Central memory CD8-positive, alpha-beta T cell (primary cell): ENCODE measurements at regions not wholly inside any gene's neighbourhood (a gene's known extent, or its start where the extent isn't known, plus 50 kb on each side); places are given as distances from the start of the nearest gene placed in this dataset.
"Not testable (repeated sequence)": the region's sequence is repeated elsewhere in the genome, so short reads cannot be mapped to it uniquely, and the experiment has no call there.

Experiments
- ATAC-seq: fragments of 150-1000 bp; cut with Tn5 transposase; replicated peaks from 2 replicates; pipeline ENCODE4 v1.10.0; 2022; ENCODE audit warnings: mild to moderate bottlenecking, moderate FRiP score, moderate number of reproducible peaks; ENCODE audit not compliant: poor library complexity, severe bottlenecking; ENCODE audit errors: extremely low read depth
- DNase-seq, 2 donors: peaks; one replicate each; pipeline ENCODE4 v3.0.0; 2021; ENCODE audit warnings: low spot score in 2 of 2
- H3K27ac Mint-ChIP-seq: one replicate; pipeline ENCODE4 v1.8.0; 2022; ENCODE audit warnings: low read depth, mild to moderate bottlenecking, moderate library complexity, mixed read lengths
- H3K27me3 Mint-ChIP-seq: one replicate; pipeline ENCODE4 v1.8.0; 2022; ENCODE audit warnings: mixed read lengths
- H3K36me3 Mint-ChIP-seq: one replicate; pipeline ENCODE4 v1.8.0; 2022; ENCODE audit warnings: mild to moderate bottlenecking, moderate library complexity, mixed read lengths; ENCODE audit not compliant: insufficient read depth
- H3K4me1 Mint-ChIP-seq: one replicate; pipeline ENCODE4 v1.8.0; 2022; ENCODE audit warnings: mixed read lengths
- H3K4me3 Mint-ChIP-seq: one replicate; pipeline ENCODE4 v1.8.0; 2022; ENCODE audit warnings: mild to moderate bottlenecking, moderate library complexity, mixed read lengths
- H3K9me3 Mint-ChIP-seq: one replicate; pipeline ENCODE4 v1.8.0; 2022; ENCODE audit warnings: mixed read lengths

DNA sequence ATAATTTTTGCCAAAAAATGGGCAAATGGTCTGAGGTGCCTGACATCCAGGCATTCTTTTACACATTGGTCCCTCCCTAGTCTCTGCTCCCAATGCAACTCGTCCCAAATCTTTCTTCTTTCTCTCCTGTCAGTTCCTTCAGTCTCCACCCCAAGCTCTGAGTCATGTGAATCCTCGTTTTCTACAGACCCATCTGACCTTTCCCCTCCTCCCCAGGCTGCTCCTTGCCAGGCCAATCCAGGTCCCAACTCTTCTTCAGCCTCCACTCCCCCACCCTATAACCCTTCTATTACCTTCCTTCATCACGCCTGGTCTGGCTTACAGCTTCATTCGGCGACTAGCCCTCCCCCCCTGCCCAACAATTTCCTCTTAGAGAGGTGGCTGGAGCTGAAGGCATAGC is 55.3 kb downstream of the BBS10 start:
- not testable (repeated sequence) for H3K27ac Mint-ChIP-seq, H3K9me3 Mint-ChIP-seq, H3K4me1 Mint-ChIP-seq, DNase-seq, H3K36me3 Mint-ChIP-seq, ATAC-seq, H3K4me3 Mint-ChIP-seq
- peaks cover 14% of the 10 kb centered on the region for H3K27me3 Mint-ChIP-seq

DNA sequence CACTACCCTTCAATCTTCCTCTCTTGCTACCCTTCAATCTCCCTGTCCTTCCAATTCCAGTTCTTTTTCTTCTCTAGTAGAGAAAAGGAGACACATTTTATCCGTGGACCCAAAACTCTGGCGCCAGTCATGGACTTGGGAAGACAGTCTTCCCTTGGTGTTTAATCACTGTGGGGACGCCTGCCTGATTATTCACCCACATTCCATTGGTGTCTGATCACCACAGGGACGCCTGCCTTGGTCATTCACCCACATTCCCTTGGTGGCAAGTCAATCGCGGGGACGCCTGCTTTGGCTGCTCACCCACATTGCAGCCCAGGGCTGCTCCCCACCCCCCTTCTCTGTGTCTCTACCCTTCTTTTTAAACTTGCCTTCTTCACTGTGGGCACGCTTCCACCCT is 55.9 kb downstream of the BBS10 start:
- peaks cover 14% of the 10 kb centered on the region for H3K27me3 Mint-ChIP-seq
- not testable (repeated sequence) for H3K36me3 Mint-ChIP-seq, H3K4me1 Mint-ChIP-seq, DNase-seq, ATAC-seq, H3K9me3 Mint-ChIP-seq, H3K27ac Mint-ChIP-seq, H3K4me3 Mint-ChIP-seq

DNA sequence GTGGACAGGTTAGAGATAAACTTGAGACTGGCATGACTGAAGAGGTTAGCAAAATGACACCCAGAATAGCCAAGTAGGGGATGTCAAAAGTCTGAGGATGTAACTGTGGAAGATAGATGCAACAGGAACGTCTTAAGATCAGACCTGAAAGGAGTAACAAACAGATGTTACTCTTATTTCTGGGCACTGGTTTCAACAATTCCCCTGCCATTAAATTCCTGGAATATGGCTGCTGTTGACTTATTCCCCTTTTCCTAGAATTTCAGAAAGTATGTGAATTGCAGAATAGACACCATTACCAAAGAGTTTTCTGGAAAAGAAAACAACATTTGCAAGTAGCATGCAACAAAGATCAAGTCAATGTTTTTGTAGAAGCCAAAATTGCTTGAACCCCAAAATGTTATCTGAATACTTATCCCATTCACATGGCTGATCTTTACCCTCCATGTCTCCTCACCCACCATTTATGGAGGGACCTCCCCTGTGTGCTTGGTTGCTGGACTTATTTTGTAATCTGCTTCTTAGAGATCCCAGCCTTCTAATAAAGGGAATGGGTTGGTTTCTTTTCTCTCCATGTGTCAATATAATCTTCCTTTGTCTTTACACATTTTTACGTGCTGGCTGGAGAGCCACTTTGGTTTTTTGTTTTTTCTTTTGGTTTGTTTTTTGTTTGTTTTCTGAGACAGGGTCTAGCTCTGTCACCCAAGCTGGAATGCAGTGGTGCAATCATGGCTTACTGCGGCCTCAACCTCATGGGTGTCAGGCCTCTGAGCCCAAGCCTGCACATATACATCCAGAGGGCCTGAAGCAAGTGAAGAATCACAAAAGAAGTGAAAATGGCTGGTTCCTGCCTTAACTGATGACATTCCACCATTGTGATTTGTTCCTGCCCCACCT is 57.0 kb downstream of the BBS10 start:
- peaks cover 14% of the 10 kb centered on the region for H3K27me3 Mint-ChIP-seq
- ATAC-seq, result no peak
- DNase-seq, result no peak
- H3K36me3 Mint-ChIP-seq, result no peaks in the 10 kb centered on the region
- H3K4me1 Mint-ChIP-seq, result no peaks in the 10 kb centered on the region
- H3K4me3 Mint-ChIP-seq, result no peak overlapping the region
- no peak overlapping the region for H3K27ac Mint-ChIP-seq
- H3K9me3 Mint-ChIP-seq, result peaks cover 6% of the 10 kb centered on the region

DNA sequence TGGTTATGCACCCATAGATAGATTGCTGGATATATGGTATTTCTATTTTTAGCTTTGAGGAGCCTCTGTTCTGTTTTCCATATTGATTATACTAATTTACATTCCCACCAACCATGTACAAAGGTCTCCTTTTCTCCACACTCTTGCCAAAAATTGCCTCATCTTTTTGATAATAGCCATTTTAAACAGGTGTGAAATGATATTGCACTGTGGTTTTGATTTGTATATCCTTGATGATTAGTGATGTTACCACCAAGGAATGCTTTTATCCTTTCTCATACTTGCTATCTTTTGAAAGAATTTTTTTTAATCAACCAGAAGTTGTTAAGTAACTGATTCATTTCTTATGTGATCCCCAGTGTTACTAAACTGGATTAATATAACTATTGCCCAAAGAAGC is 60.0 kb downstream of the BBS10 start:
- H3K4me3 Mint-ChIP-seq, result no peak overlapping the region

DNA sequence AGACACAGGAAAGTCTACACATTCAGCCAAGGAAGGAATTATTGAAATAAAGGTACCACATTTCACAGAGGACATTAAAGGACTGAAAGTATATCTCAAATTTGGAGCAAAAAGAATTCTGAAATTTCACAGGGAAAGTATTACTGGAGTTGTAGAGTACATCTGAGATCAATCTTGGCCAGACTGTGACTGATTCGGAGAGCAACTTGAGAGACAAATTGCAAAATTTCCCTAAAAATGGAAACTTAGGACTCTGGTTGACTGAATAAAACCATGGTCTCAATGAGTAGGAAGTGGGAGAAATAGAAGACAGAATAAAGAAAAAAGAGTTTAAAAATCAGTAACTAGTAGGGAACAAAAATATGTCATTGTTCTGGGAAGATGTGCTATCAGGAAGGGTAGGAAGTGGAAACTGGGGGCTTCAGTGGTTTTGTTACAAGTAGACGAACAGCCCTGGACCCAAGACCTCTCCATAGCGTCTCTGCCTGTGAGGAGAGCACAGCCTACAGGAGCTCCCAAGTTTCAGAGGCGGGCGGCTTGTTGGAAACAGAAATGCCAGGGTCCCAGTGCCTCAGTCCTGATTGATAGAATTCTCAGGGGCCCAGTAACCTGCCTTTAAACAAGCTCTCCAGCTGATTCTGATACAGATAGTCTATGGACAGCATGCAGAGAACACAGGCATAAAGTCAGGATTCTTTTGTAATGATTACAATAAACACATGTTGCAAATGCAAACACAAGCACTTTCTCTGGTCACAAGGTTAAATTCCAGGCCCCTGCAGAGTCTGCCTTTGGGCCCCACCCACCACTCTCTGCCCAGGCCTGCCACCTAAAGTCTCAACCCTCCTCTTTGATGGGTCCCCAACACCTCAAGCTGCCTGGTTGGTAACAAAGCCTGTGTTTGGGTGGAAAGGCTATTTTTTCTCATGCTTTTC is 63.1 kb downstream of the BBS10 start:
- Mint-ChIP-seq H3K4me1 (no peaks in the 10 kb centered on the region), H3K27me3 (peaks cover 23% of the 10 kb centered on the region), H3K36me3 (no peaks in the 10 kb centered on the region), H3K9me3 (no peaks in the 10 kb centered on the region), H3K4me3 (no peak overlapping the region), H3K27ac (no peak overlapping the region)
- DNase-seq (no peak), ATAC-seq (no peak)

More for the DNA sequence above, 60.0 kb downstream of the BBS10 start:
- Mint-ChIP-seq H3K36me3 (no peaks in the 10 kb centered on the region), H3K9me3 (peaks cover 6% of the 10 kb centered on the region), H3K27ac (no peak overlapping the region), H3K27me3 (peaks cover 14% of the 10 kb centered on the region), H3K4me1 (no peaks in the 10 kb centered on the region)
- DNase-seq (no peak), ATAC-seq (no peak)

DNA sequence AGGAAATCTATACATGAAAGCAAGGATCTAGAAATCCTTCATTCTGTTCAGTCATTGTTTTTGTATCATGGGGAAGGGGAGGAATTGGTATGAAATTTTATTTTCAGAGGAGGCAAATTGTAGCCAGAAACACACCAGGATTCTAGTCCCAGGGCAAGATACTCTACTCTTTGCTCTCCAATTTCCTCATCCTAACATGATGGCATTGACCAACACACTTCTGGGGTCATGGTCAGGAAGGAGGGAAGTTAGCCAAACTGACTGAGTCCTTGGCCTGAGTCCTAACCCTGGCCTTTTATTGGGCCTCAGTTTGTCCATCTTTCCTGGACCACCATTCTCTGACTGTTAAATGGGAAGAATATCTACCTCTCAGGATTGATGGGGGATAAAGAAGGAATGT is 65.5 kb downstream of the BBS10 start:
- Mint-ChIP-seq H3K36me3 (no peaks in the 10 kb centered on the region), H3K9me3 (no peaks in the 10 kb centered on the region), H3K4me3 (no peak overlapping the region), H3K4me1 (no peaks in the 10 kb centered on the region), H3K27me3 (peaks cover 31% of the 10 kb centered on the region), H3K27ac (no peak overlapping the region)
- no peak for ATAC-seq
- no peak for DNase-seq

DNA sequence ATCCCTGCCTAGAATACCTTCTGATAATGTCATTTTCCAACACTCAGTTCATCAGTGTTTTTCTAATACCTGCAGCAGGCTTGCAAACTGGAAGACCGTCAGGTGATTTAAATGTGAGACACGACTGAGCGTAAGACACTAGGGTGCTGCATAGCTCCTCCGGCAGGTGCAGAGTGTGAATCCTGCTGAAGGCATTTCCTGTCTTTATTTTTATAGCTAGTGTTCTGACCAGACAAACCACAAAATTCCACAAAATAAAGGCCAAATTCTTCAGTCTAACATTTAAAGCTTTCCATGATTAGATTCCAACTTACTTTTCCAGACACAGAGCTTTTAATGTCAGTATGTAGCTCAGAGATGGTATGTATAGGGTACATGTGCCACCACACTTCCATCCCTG is 70.7 kb downstream of the BBS10 start:
- H3K4me3 Mint-ChIP-seq, result no peak overlapping the region
- ATAC-seq (no peak), DNase-seq (no peak)
- no peaks in the 10 kb centered on the region for H3K9me3 Mint-ChIP-seq
- no peaks in the 10 kb centered on the region for H3K36me3 Mint-ChIP-seq
- H3K27me3 Mint-ChIP-seq, result peaks cover 32% of the 10 kb centered on the region
- no peaks in the 10 kb centered on the region for H3K4me1 Mint-ChIP-seq
- no peak overlapping the region for H3K27ac Mint-ChIP-seq

DNA sequence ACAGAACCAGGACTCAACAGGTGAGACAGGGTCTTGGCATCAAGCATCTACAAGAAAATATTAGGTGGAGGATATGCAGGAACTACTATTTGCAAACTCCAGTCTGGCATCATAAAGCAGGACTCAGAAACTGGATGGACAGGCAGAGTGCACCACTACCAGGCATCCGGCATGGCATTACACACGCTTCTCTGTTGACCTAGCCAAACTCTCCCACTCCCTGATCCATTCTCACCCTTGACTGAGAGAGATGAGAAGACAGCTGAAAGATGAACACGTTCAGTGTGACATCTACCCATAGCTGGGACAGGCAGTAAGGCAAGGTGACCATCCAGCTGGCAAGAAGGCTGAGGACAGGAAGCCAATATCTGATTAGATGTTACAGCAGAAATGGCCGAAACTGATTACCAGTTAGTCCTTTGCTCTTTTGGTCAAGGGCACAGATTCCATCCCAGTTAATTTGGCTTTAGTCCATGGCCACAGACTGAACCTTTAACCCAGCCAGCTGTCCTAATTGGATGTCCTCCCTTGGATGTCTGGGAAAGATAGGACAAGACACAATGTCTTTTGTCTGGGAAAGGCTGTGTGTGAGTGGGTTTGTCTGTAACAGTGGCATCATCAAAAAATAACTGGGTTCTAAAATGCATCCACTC is 71.6 kb downstream of the BBS10 start:
- no peaks in the 10 kb centered on the region for H3K36me3 Mint-ChIP-seq
- H3K27ac Mint-ChIP-seq, result no peak overlapping the region
- H3K9me3 Mint-ChIP-seq, result no peaks in the 10 kb centered on the region
- no peak overlapping the region for H3K4me3 Mint-ChIP-seq
- ATAC-seq (no peak), DNase-seq (no peak)
- no peaks in the 10 kb centered on the region for H3K4me1 Mint-ChIP-seq
- peaks cover 25% of the 10 kb centered on the region for H3K27me3 Mint-ChIP-seq

DNA sequence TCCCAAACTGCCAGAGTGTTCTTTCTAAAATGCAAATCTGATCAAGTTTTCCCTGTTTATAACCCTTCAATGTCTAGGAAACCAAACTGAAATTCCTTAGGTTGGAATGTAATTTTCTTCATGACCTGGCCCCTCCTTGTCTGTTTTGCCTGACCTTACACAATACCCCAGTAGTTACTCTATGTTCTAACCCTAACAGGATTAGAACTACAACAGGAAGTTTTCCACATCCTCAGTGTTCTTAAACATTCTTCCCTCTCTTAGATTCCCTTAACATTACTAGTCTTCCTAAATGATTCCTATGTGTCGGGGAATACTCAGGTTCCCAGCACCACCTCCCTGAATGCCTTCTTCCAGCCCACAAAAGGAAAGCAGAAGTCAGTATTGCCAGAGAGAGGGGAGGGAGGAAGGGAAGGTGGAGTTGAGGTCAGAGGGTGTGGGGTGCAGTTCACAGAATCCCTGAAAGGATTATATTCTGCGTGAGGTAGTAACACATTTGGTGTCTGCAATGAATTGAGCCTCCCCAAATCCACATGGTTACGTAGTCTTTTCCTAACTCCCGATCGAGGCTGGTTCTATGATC is 72.6 kb downstream of the BBS10 start:
- peaks cover 25% of the 10 kb centered on the region for H3K27me3 Mint-ChIP-seq
- H3K27ac Mint-ChIP-seq, result no peak overlapping the region
- H3K36me3 Mint-ChIP-seq, result no peaks in the 10 kb centered on the region
- DNase-seq, result no peak
- H3K9me3 Mint-ChIP-seq, result no peaks in the 10 kb centered on the region
- no peak for ATAC-seq
- H3K4me3 Mint-ChIP-seq, result no peak overlapping the region
- H3K4me1 Mint-ChIP-seq, result no peaks in the 10 kb centered on the region

DNA sequence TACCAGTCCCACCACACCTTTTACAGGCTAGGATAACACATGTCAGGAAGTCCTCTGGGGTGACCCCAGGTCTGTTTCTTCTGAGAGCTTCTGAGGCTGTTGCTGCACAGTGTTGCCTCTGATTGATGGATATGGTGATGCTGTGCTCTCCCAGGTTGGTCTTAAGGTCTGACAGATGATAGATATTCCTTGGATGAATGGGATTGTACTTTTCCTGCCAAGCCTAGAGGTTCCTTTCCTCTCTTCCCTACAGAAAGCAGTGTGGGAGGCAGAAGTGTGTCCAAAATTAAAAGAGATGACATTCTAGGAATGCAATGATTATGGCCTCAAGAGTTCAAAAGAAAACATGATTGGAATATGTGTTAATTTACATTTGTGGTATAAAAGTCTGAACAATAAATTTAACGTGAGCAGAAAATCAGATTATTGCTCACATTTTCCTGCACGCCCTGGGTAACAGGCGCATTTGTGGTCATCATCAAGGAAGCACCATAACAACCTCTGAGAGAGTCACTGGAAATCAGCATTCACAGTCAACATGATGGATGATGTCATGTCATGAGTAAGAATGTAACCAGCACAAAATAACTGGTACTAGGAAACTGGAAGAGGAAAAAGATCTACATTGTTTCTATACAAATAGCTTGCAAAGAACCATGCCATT is 73.7 kb downstream of the BBS10 start:
- no peak overlapping the region for H3K27ac Mint-ChIP-seq
- DNase-seq (no peak), ATAC-seq (no peak)
- no peaks in the 10 kb centered on the region for H3K4me1 Mint-ChIP-seq
- H3K36me3 Mint-ChIP-seq, result no peaks in the 10 kb centered on the region
- H3K9me3 Mint-ChIP-seq, result no peaks in the 10 kb centered on the region
- H3K4me3 Mint-ChIP-seq, result no peak overlapping the region
- H3K27me3 Mint-ChIP-seq, result peaks cover 22% of the 10 kb centered on the region

DNA sequence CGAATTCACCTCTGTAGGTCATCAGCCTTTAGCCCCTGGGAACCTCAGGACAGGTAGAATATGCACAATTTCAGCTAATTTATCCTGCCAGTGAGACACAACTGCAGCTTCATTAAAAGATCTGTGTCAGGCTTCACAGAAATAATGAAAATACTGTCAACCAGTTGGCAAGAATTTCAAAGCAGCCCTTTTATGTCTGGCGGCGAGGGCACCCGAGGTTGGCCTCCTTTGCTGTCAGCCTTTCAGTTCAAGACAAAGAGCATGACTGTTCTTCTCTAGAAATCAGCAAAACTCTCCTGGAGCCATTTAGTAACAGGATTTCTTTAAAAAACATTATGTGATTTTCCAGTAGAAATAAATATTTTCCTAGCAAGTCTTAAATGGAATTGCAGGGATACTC is 75.9 kb downstream of the BBS10 start:
- Mint-ChIP-seq H3K36me3 (no peaks in the 10 kb centered on the region), H3K9me3 (no peaks in the 10 kb centered on the region), H3K27me3 (peaks cover 1% of the 10 kb centered on the region), H3K4me3 (no peak overlapping the region), H3K4me1 (no peaks in the 10 kb centered on the region), H3K27ac (no peak overlapping the region)
- ATAC-seq (no peak), DNase-seq (no peak)
